GM21825 (cell line): ENCODE measurements at regions not wholly inside any gene's neighbourhood (a gene's known extent, or its start where the extent isn't known, plus 50 kb on each side); places are given as distances from the start of the nearest gene placed in this dataset.
"Not testable (repeated sequence)": the region's sequence is repeated elsewhere in the genome, so short reads cannot be mapped to it uniquely, and the experiment has no call there.

Experiments used
- ATAC-seq: cut with Tn5 transposase; IDR thresholded peaks from one replicate; pipeline ENCODE4 v1.9.1; 2021; ENCODE audit warnings: mild to moderate bottlenecking, moderate library complexity; ENCODE audit not compliant: unreplicated experiment

GRCh38 chr11:116345575-116345974 is 427.2 kb downstream of the BUD13 start:
- ATAC-seq: no peak

- ATAC-seq: no peak
Measured at GRCh38 chr11:116344601-116345000, 428.2 kb downstream of the BUD13 start.

DNA sequence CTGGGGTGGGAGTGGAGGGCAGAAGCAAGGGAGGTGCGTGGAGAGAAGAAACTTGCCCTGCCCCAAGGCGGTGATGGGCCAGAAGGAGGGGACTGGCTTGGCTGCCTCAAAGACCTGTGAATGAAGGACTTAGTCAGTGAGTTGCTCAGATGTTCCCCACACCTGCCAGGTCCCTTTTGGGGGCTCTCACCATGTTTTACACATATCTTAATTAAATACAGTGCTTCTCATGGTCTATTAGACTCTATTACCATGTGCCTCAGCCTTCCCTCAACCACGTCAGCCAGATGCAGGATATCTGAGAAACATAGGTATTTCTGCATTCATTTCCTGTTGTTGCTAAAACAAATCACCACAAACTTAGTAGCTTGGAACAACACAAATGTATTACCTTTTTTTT is 429.5 kb downstream of the BUD13 start:
- ATAC-seq: no peak

DNA sequence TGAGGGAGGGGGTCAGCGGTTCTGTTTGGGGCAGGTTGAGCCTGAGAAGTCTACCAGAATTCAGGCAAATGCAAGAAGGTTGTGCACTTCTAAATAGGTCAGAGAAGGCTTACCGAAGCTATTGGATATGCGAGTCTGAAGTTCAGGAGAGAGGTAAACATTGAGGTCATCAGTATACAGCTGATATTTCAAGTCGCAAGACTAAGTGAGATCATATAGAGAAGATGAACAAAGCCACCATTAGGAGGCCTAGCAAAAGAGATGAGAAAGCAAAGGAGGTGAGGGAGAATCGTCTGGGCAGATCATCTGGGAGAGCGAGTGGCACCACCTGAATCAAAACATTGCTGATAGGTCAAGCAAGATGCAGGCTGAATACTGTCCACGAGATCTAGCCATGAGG is 430.6 kb downstream of the BUD13 start:
- ATAC-seq: no peak

DNA sequence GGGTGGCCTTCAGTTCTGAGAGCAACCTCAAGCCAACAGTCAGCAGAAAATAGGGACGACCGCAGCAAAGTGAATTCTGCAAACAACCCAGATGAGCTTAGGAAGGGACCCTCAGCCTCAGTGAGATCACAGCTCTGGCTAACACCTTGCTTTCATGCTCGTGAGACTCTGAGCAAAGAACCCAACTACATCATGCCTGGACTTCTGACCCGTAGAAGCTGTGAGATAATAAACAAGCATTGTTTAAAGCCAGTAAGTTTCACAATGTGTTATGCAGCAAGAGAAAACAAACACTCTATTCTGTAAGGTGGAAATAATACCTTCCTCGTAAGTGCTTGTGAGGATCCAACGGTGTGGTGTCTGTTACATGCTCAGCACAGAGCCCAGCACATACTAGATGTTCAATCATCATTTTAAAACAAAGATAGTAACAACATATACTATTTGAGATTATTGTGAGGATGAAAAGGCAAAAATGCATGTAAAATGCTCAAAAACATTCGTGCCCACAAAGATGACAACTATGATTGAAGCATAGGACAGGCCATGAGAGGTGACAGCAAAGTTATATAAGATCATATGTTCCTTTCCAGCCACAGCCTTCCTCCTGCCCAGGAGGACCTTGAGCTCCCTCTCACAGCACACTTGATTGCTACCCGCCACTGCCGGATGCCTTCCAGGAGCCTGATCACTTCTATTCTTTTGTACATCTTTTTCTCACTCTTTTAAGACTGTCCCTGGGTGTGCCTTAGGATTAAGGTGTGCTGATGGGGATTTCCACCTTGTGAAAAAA is 433.3 kb downstream of the BUD13 start:
- no peak for ATAC-seq

DNA sequence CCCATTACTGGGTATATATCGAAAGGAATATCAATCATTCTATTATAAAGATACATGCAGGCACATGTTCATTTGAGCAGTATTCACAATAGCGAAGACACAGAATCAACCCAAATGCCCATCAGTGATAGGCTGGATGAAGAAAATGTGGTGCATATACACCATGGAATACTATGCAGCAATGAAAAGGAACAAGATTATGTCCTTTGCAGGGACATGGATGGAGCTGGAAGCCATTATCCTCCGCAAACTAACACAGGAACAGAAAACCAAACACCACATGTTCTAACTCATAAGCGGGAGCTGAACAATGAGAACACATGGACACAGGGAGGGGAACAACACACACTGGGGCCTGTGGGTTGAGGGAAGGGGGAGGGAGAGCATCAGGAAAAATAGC is 434.3 kb downstream of the BUD13 start:
- ATAC-seq: not testable (repeated sequence)

DNA sequence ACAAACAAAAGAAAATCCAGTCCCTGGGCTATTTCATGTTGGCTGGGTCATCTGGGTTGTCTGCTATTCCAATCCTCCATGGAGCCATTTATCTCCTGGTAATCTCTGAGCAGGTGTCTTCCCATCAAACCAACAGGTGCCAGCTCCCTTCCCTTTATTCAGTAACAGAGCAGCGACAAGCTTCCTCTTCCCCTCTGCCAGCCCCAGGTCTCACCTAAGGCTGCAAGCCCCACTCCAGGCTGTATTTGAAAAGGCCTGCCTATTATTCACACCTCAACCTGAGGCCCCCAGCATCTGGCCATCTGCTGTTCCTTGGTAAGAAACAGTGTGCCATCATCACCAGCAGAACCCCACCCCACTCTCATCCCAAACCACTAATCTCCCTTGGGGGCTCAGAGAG is 436.2 kb downstream of the BUD13 start:
- ATAC-seq: no peak

DNA sequence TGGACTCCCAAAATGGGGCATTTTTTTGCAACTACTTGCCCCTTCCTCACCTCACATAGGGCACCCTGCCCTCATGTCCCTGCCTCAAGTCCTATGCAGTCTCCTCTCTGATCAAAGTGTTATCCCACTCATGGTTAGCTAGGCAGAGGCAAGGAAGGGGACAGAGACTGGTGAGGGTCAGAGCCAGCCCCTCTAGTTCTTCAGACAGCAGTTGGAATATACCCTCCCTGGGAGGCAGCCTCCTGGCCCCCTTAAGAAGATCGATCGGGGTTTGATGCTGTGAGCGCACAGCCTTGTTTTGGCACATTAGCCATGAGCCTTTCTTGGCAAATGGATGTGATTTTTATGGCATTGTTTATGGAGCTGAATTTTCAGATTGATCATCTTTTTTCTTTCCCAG is 436.9 kb downstream of the BUD13 start:
- ATAC-seq: no peak

- no peak for ATAC-seq
Measured at GRCh38 chr11:116335078-116335477, 437.7 kb downstream of the BUD13 start.

DNA sequence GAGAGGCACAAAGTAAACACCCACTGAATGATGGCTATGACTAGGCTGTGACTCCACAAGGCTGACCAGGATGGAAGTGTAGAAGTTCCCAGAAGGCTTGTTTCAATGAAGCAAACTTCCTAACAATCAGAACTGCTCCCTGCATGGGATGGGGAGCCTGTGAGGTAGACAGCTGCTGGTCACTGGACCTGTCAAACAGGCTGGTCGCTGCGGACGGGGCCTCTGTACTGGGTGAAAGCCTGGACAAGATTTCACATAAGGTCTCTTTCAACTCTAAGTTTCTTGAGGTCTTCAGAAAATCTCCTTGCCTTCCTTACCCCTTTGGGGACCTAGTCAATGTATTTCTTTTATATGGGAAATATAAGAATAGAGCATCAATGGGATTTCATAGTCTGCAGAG is 438.2 kb downstream of the BUD13 start:
- no peak for ATAC-seq

GRCh38 chr11:116333001-116333535 is 439.7 kb downstream of the BUD13 start:
- no peak for ATAC-seq

GRCh38 chr11:116332391-116332790 is 440.4 kb downstream of the BUD13 start:
- ATAC-seq: no peak

DNA sequence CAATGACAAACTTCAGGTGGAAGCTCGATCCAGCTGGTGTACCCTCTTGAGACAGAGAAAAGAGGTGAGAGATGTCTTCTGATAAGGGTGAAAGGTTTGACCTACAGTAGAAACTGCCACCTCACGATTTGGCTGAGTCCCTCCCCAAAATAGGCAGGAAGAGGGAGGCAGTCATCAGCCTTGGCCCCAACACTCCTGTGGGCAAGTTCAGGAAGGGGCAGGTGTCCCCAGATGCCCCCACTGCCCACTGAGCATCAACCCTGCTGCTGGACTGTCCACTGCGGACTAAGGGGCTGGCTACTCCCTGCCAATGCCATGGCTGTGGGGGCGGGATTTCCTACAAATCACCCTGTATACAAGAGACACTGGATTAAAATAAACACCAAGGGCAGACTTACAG is 441.4 kb downstream of the BUD13 start:
- no peak for ATAC-seq

GRCh38 chr11:116330439-116331185 is 442.2 kb downstream of the BUD13 start:
- ATAC-seq: no peak

DNA sequence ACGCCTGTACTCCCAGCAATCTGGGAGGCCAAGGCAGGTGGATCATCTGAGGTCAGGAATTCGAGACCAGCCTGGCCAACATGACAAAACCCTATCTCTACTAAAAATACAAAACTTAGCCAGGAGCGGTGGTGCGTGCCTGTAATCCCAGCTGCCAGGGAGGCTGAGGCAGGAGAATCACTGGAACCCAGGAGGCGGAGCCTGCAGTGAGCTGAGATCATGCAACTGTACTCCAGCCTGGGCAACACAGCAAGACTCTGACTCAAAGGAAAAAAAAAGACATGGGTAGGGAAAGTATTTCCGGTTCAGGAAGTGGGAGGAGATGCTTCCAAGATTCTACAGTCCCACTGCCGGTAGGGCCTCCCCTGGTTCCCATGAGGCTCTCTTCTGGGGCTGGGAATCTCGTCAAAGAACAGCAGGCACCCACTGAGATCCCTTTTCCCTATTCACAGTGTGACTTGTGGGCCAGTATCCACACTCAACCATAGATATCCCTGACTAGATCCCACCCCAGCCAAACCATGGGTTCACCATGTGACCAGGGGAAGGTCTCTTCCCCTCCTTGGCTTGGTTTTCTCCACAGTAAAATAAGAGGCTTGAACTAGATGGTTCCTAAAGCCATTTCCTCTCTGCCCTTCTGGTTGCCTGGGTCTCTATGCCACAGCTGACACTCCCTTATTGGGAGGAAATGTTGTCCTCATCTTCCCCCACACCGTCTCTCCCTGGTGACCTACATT is 443.3 kb downstream of the BUD13 start:
- ATAC-seq: no peak

DNA sequence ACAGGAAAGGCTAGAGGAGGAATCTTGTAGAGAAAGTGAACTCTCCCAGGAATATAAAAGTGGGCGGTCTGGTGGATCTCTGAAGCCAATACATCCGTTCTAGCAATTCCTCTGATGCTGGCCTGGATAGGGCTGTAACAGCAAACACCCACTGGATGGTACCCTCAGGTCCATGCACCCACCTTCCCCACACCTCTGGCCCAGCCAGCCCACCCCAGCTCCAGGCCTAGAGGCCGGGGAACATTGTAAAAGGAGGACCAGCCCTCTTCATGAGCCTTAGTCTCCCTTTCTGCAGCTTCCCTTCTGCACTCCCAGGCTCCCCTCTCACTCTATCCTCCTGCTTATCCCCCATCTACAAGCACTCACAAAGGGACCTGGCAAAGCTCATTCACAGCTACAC is 443.9 kb downstream of the BUD13 start:
- no peak for ATAC-seq

DNA sequence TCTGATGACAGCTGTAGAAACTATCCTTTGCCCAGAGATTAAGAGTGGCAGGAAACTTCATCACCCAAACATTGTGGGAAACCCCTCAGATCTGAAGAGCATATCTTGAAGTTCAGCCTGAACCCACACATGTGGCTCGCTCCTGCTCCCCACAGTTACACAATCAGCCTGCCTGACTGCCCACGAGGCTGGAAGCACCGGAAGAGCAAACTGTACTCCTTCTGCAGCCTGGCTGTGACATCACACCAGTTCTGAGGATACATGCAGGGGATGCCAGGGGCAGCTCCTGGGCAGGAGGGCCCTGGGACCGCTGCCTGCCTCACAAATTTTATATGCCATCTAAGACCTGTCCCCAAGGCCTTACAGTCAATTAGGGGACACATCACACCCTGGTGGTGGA is 444.4 kb downstream of the BUD13 start:
- ATAC-seq: no peak

DNA sequence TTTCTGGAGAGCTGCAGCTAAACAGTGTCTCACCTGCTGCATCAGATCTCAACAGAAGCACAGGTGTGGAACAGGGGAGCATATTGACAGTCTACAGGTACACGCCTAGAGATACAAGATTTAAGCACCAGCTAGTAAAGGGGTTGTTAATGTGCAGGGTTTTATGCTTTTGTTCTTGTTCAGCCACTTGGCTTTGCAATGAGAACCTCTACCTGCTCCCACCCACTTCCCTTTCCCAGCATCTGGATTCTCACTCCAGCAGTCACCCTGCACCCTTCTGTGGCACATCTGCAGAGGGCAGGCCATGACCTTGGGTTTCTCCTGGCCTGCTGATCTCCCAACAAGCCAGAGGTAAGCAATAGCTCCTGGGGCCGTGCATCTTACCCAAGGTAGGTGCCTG is 446.6 kb downstream of the BUD13 start:
- no peak for ATAC-seq

- ATAC-seq: no peak
Measured at GRCh38 chr11:116325247-116325646, 447.5 kb downstream of the BUD13 start.

DNA sequence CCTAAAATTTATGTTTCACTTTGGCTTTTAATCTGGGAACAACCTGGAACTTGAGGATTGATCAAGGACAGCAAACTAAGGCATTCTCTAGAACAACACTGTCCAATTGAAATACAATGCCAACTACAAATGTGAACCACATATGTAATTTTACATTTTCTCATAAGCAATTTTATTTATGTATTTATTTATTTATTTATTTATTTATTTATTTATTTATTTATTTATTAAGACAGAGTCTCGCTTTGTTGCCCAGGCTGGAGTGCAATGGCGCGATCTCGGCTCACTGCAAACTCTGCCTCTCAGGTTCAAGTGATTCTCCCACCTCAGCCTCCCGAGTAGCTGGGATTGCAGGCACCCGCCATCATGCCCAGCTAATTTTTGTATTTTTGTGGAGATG is 448.7 kb downstream of the BUD13 start:
- not testable (repeated sequence) for ATAC-seq

DNA sequence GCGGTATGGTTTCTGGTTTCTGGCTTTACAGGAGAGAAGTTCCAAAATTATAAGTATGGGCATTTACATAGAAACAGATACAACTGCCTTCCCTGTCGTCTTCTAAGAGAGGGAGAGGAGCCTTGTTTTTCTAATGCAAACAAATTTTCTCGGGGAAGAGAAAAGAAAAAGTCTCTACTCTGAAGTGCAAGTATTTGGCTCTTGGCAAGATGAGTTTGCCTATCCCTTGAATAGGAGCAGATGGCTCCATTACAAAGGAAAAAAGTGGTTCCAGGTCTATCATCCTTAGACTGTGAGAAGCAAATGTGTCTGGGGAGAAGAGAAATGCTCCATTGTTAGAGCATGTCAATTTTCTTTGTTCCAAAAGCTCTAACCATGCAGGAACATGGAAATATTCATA is 455.6 kb downstream of the BUD13 start:
- ATAC-seq: no peak
